SU-DHL-6 (cell line): ENCODE measurements at regions not wholly inside any gene's neighbourhood (a gene's known extent, or its start where the extent isn't known, plus 50 kb on each side); places are given as distances from the start of the nearest gene placed in this dataset.

ENCODE experiments used
- EZH2phosphoT487 ChIP-seq: fragments of 200-600 bp; sonication (generic), shearing (Covaris generic); conservative IDR thresholded peaks from 2 replicates; pipeline ENCODE4 v1.6.1; 2018; ENCODE audit warnings: mild to moderate bottlenecking, antibody characterized with exemption, low read length, moderate library complexity, mixed read lengths
- TF ChIP-seq, protein P1 (sequence below): fragments of 200-600 bp; sonication (generic); IDR thresholded peaks from one replicate; pipeline ENCODE4 v1.5.1; 2017; ENCODE audit warnings: antibody characterized with exemption, mild to moderate bottlenecking, low read length, moderate library complexity; ENCODE audit not compliant: insufficient read depth, poor library complexity, severe bottlenecking

DNA sequence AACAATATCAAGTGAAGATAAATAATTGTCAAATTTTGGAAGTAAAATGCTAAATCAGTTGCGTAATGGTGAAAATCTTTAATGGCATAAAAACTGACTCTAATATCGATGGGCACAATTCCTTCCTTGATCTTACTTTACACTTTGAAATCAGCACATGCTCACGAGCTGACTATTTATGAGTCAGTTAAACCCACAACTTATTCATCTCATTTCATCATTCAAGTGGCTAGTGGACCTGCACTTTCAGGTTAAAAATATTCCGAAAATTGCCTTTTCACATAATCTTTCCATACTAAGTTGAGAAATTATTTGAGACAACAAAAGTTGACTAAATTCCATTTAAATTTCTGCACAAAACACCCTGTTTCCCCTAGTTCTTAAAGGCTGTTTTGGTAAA is 582.1 kb upstream of the TENM3 start:
- TF ChIP-seq, protein P1, sequence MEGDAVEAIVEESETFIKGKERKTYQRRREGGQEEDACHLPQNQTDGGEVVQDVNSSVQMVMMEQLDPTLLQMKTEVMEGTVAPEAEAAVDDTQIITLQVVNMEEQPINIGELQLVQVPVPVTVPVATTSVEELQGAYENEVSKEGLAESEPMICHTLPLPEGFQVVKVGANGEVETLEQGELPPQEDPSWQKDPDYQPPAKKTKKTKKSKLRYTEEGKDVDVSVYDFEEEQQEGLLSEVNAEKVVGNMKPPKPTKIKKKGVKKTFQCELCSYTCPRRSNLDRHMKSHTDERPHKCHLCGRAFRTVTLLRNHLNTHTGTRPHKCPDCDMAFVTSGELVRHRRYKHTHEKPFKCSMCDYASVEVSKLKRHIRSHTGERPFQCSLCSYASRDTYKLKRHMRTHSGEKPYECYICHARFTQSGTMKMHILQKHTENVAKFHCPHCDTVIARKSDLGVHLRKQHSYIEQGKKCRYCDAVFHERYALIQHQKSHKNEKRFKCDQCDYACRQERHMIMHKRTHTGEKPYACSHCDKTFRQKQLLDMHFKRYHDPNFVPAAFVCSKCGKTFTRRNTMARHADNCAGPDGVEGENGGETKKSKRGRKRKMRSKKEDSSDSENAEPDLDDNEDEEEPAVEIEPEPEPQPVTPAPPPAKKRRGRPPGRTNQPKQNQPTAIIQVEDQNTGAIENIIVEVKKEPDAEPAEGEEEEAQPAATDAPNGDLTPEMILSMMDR, result no peak
- no peak for TF ChIP-seq EZH2phosphoT487
